ENCODE measurements at regions not wholly inside any gene's neighbourhood (a gene's known extent, or its start where the extent isn't known, plus 50 kb on each side); places are given as distances from the start of the nearest gene placed in this dataset.

DNA sequence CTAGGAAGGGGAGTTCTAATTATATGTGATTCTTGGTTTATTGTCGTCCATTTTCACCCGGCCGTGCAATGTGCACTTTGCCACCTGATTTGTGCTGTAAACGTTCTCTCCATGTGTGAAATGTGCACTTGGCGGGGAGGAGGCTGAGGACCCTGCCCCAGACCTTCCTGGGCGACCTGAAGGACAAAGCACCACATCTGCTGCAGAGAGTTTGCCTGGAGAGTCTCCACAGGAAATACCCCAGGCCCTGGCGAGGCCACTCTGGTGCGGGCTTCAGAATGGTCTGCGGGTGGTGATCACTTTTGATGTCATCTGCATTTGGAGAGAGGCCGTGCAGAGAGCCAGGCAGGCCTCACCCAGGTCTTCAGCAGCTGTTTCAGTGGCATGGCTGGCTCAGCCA, 224.7 kb downstream of the BRD1 start:
- H3F3A ChIP-seq (ENCODE audit: low read depth): no peaks in the 10 kb centered on the region

GRCh38 chr22:49602481-49602880, 225.2 kb downstream of the BRD1 start:
- Histone ChIP-seq H3K9me2 (replicated peaks; ENCODE audit: low read depth, low read length) (no peaks in the 10 kb centered on the region), H3K27me3 (ENCODE audit: insufficient read depth, low read length, poor library complexity, severe bottlenecking) (no peaks in the 10 kb centered on the region), H3K9me3 (ENCODE audit: insufficient read depth, low read depth, low read length) (0 out of 2 replicates have a peak, but pooled peaks cover 8% of the 10 kb centered on the region), H3K4me1 (ENCODE audit: insufficient read depth, low read length, poor library complexity, severe bottlenecking) (peaks cover 13% of the 10 kb centered on the region), H3K79me2 (ENCODE audit: insufficient read depth, low read length) (peaks cover 22% of the 10 kb centered on the region; the same call in 1 of the 2 replicates), H3K4me2 (ENCODE audit: low read depth, low read length, poor library complexity, severe bottlenecking) (no peak overlapping the region), H3K4me3 (ENCODE audit: low read length, poor library complexity, severe bottlenecking) (no peak overlapping the region), H3F3A (ENCODE audit: low read depth) (no peaks in the 10 kb centered on the region), H4K20me1 (ENCODE audit: insufficient read depth, low read length, poor library complexity, severe bottlenecking) (no peaks in the 10 kb centered on the region), H3K36me3 (ENCODE audit: insufficient read depth, low read length) (peaks cover 8% of the 10 kb centered on the region; the same call in 1 of the 2 replicates), H3K9ac (ENCODE audit: low read depth, low read length, poor library complexity, severe bottlenecking) (no peak overlapping the region), H2AFZ (ENCODE audit: low read length) (no peak overlapping the region)
- no peak for TF ChIP-seq CTCF (conservative IDR thresholded peaks at IDR 0.05; ENCODE audit: low read length)
- no peak for TF ChIP-seq EZH2phosphoT487 (IDR thresholded peaks at IDR 0.05; ENCODE audit: borderline replicate concordance)

More for the DNA sequence above, 224.7 kb downstream of the BRD1 start:
- H3K36me3 ChIP-seq (ENCODE audit: insufficient read depth, low read length): peaks cover 10% of the 10 kb centered on the region; the same call in 1 of the 2 replicates
- H3K4me3 ChIP-seq (ENCODE audit: low read length, poor library complexity, severe bottlenecking): no peak overlapping the region
- no peaks in the 10 kb centered on the region for H3K9me2 ChIP-seq (replicated peaks; ENCODE audit: low read depth, low read length)
- no peak for TF ChIP-seq EZH2phosphoT487 (IDR thresholded peaks at IDR 0.05; ENCODE audit: borderline replicate concordance)
- no peak for TF ChIP-seq CTCF (conservative IDR thresholded peaks at IDR 0.05; ENCODE audit: low read length)
- H2AFZ ChIP-seq (ENCODE audit: low read length): no peak overlapping the region
- no peak overlapping the region for H3K4me2 ChIP-seq (ENCODE audit: low read depth, low read length, poor library complexity, severe bottlenecking)
- H3K4me1 ChIP-seq (ENCODE audit: insufficient read depth, low read length, poor library complexity, severe bottlenecking): peaks cover 13% of the 10 kb centered on the region
- peaks cover 22% of the 10 kb centered on the region; the same call in 1 of the 2 replicates for H3K79me2 ChIP-seq (ENCODE audit: insufficient read depth, low read length)
- H3K27me3 ChIP-seq (ENCODE audit: insufficient read depth, low read length, poor library complexity, severe bottlenecking): no peaks in the 10 kb centered on the region
- H4K20me1 ChIP-seq (ENCODE audit: insufficient read depth, low read length, poor library complexity, severe bottlenecking): no peaks in the 10 kb centered on the region
- no peak overlapping the region for H3K9ac ChIP-seq (ENCODE audit: low read depth, low read length, poor library complexity, severe bottlenecking)
- 0 out of 2 replicates have a peak, but pooled peaks cover 8% of the 10 kb centered on the region for H3K9me3 ChIP-seq (ENCODE audit: insufficient read depth, low read depth, low read length)

DNA sequence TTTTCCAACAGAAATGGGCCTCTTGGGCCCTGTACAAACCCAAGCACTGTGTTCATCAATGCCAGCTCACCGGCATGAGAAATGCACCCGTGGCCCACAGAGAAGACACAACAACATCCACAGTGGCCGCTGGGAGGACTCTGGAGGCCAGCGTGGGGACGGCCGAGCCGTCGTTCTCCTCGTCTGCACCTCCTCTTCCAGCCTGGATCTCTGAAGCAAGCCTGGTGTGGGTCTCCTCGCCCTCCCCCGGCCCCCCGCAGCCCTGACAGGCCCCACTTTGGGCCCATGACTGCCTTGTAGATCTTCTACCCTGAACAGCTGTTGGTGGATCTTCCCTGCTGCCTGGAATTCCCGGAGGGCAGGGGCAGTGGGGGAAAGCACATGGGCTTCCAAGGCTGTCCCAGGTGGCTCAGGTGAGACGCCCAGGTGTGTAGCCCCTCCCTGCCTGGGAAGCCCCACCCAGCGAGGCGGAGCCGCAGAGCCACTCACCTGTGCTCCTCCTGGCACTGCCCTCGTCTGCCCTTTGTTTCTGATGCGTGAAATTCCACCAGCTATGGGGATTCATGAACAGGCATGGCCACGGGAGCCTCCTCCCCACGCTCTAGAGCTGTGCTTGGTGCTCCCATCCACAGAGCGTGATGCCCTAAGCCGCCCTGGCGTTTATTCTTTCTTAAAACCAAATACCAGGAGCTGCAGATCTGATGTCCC, 225.9 kb downstream of the BRD1 start:
- no peak overlapping the region for H3K4me2 ChIP-seq (ENCODE audit: low read depth, low read length, poor library complexity, severe bottlenecking)
- H3K27me3 ChIP-seq (ENCODE audit: insufficient read depth, low read length, poor library complexity, severe bottlenecking): no peaks in the 10 kb centered on the region
- H3F3A ChIP-seq (ENCODE audit: low read depth): no peaks in the 10 kb centered on the region
- H4K20me1 ChIP-seq (ENCODE audit: insufficient read depth, low read length, poor library complexity, severe bottlenecking): no peaks in the 10 kb centered on the region
- peaks cover 22% of the 10 kb centered on the region; the same call in 1 of the 2 replicates for H3K79me2 ChIP-seq (ENCODE audit: insufficient read depth, low read length)
- TF ChIP-seq EZH2phosphoT487 (IDR thresholded peaks at IDR 0.05; ENCODE audit: borderline replicate concordance) (no peak), CTCF (conservative IDR thresholded peaks at IDR 0.05; ENCODE audit: low read length) (no peak)
- H3K4me3 ChIP-seq (ENCODE audit: low read length, poor library complexity, severe bottlenecking): no peak overlapping the region
- peaks cover 8% of the 10 kb centered on the region; the same call in 1 of the 2 replicates for H3K36me3 ChIP-seq (ENCODE audit: insufficient read depth, low read length)
- 0 out of 2 replicates have a peak, but pooled peaks cover 8% of the 10 kb centered on the region for H3K9me3 ChIP-seq (ENCODE audit: insufficient read depth, low read depth, low read length)
- H3K9ac ChIP-seq (ENCODE audit: low read depth, low read length, poor library complexity, severe bottlenecking): no peak overlapping the region
- no peak overlapping the region for H2AFZ ChIP-seq (ENCODE audit: low read length)
- no peaks in the 10 kb centered on the region for H3K9me2 ChIP-seq (replicated peaks; ENCODE audit: low read depth, low read length)
- peaks cover 13% of the 10 kb centered on the region for H3K4me1 ChIP-seq (ENCODE audit: insufficient read depth, low read length, poor library complexity, severe bottlenecking)
